PFSK-1 (cell line): ENCODE measurements at regions not wholly inside any gene's neighbourhood (a gene's known extent, or its start where the extent isn't known, plus 50 kb on each side); places are given as distances from the start of the nearest gene placed in this dataset.

Source experiments
- FOXP2 ChIP-seq: optimal IDR thresholded peaks from 2 replicates; pipeline ENCODE3; 2011; ENCODE audit warnings: borderline replicate concordance, control low read depth, inconsistent platforms; ENCODE audit not compliant: insufficient read depth; ENCODE audit errors: extremely low read length, extremely low read depth
- POLR2AphosphoS5 ChIP-seq: IDR thresholded peaks from 2 replicates; pipeline ENCODE4 v1.6.1; 2012; ENCODE audit warnings: low read depth, mild to moderate bottlenecking, control low read depth, low read length, moderate library complexity
- SIN3A ChIP-seq: IDR thresholded peaks from 2 replicates; pipeline ENCODE4 v1.6.1; 2012; ENCODE audit warnings: mild to moderate bottlenecking, low read length, moderate library complexity, borderline replicate concordance; ENCODE audit not compliant: insufficient read depth
- TAF1 ChIP-seq: IDR thresholded peaks from 2 replicates; pipeline ENCODE4 v1.6.1; 2012; ENCODE audit warnings: low read length, control low read depth, borderline replicate concordance; ENCODE audit not compliant: insufficient read depth
- TF ChIP-seq, protein P1 (sequence below), 2 experiments: IDR thresholded peaks; 2 replicates each; pipeline versions ENCODE4 v1.6.1 to v1.8.0; 2011 to 2012; ENCODE audit warnings: low read depth in 2 of 2, low read length in 2 of 2, control low read depth in 1 of 2, inconsistent platforms in 1 of 2, mild to moderate bottlenecking in 1 of 2, moderate library complexity in 1 of 2; ENCODE audit not compliant: insufficient read depth in 1 of 2

DNA sequence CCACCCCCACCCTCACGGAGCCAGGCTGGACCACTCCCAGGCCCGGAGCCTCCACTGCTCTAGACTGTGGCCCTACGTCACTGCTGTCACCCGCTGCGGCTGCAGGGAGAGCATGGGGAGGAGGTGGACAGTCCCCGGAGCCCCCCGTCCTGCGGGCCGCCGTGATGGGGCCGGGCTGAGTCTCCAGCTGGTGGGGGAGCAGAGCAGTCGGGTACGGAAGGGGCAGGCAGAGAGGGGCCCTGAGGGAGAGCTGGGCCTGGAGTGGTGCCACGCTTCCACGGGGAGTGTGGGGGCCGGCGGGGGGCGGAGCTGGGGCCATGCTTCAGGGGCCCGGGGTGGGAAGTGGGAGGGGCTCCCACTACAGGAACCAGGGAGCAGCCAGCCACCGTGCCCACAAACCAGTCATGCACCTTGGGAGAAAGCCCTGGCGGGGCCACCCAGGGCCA lies 98.9 kb upstream of the KCNK1 start:
- TF ChIP-seq, protein P1, sequence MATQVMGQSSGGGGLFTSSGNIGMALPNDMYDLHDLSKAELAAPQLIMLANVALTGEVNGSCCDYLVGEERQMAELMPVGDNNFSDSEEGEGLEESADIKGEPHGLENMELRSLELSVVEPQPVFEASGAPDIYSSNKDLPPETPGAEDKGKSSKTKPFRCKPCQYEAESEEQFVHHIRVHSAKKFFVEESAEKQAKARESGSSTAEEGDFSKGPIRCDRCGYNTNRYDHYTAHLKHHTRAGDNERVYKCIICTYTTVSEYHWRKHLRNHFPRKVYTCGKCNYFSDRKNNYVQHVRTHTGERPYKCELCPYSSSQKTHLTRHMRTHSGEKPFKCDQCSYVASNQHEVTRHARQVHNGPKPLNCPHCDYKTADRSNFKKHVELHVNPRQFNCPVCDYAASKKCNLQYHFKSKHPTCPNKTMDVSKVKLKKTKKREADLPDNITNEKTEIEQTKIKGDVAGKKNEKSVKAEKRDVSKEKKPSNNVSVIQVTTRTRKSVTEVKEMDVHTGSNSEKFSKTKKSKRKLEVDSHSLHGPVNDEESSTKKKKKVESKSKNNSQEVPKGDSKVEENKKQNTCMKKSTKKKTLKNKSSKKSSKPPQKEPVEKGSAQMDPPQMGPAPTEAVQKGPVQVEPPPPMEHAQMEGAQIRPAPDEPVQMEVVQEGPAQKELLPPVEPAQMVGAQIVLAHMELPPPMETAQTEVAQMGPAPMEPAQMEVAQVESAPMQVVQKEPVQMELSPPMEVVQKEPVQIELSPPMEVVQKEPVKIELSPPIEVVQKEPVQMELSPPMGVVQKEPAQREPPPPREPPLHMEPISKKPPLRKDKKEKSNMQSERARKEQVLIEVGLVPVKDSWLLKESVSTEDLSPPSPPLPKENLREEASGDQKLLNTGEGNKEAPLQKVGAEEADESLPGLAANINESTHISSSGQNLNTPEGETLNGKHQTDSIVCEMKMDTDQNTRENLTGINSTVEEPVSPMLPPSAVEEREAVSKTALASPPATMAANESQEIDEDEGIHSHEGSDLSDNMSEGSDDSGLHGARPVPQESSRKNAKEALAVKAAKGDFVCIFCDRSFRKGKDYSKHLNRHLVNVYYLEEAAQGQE (IDR thresholded peaks at IDR 0.05; ENCODE audit: insufficient read depth in 1 of 2, low read depth in 2 of 2, low read length in 2 of 2) = no peak
- TF ChIP-seq TAF1 (no peak), FOXP2 (no peak), POLR2AphosphoS5 (no peak), SIN3A (no peak)

DNA sequence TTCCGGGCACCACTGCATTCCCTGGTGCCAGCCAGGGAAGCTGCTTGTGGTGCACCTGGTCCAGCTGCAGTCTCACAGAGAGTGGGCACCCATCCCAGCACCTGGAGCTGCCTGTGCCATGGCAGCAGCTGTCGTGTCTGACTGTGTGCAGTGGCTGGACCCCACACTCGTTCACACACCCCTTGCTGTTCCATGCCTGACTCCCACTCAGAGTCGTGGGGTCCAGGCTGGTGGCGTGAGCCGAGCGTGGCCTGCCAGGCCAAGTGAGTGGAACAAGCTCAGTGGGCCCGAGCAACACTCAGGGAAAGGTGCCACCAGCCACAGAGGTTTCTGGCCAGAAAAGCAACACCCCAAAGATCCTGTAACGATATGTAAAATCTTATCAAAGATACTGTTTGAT lies 97.2 kb upstream of the KCNK1 start:
- TF ChIP-seq, protein P1 (IDR thresholded peaks at IDR 0.05; ENCODE audit: insufficient read depth in 1 of 2, low read depth in 2 of 2, low read length in 2 of 2) = no peak
- TF ChIP-seq POLR2AphosphoS5 (no peak), SIN3A (no peak), FOXP2 (no peak), TAF1 (no peak)

DNA sequence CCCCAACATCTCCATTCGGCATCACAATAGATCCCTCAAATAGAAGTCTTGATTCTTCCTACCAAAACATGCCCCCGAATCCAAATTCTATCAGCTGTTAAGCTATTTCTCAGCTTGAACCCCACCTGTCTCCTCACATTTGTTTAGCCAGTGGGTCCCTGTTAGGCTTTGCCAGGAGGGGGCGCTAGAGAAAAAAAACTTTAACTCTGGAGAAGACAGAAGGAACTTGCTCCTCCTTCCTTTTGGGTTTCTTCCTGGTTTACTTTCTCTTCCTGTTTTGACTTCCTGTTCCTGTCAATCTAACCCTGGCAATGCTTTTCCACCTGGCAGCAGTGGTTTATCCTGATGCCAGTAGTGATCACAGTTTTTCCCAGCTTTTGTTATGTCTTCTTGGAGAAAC lies 95.6 kb upstream of the KCNK1 start:
- TF ChIP-seq FOXP2 (no peak), SIN3A (no peak), TAF1 (no peak), POLR2AphosphoS5 (no peak)
- TF ChIP-seq, protein P1 (IDR thresholded peaks at IDR 0.05; ENCODE audit: insufficient read depth in 1 of 2, low read depth in 2 of 2, low read length in 2 of 2) = no peak

DNA sequence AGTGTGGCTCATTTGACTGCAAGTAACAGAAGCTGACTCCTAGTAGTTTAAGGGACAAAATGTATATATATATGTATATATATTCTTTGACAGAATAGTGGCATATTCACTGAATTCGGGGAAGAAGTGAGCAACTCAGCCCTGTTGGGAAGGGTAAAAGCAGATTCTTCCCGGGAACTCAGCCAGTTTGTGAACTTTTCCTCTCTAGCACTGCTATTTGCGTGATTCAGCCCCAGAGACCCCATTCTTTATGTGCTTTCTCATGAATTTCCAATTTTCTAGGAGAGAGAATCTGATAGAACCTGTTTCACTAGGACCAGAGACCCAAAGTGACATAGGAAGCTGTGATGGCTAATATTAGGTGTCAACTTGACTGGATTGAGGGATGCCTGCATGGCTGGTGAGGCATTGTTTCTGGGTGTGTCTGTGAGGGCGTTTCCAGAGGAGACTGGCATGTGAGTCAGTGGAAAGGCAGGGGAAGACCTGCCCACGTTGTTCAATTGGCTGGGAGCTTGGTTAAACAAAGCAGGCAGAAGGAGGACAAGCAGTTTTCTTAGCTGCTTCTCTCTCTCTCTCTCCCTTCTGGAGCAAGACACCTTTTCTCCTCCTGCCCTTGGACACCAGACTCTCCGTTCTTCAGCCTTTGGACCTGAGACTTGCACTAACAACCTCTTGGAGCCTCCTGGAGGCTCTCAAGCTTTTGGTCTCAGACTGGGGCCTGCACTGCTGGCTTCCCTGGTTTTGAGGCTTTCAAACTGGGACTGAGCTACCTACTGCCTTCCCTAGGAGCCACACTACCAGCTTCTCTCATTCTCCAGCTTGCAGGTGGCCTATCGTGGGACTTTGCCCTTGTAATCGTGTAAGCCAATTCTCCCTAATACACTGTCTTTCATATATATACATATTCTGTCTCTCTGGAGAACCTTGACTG lies 93.4 kb upstream of the KCNK1 start:
- TF ChIP-seq, protein P1 (IDR thresholded peaks at IDR 0.05; ENCODE audit: insufficient read depth in 1 of 2, low read depth in 2 of 2, low read length in 2 of 2) = no peak
- TF ChIP-seq POLR2AphosphoS5 = no peak
- TF ChIP-seq SIN3A = no peak
- TF ChIP-seq TAF1 = no peak
- no peak for TF ChIP-seq FOXP2
